IPS DF 19.7 (cell line): ENCODE measurements at regions not wholly inside any gene's neighbourhood (a gene's known extent, or its start where the extent isn't known, plus 50 kb on each side); places are given as distances from the start of the nearest gene placed in this dataset.
"Not testable (repeated sequence)": the region's sequence is repeated elsewhere in the genome, so short reads cannot be mapped to it uniquely, and the experiment has no call there.

ENCODE experiments used
- DNase-seq: peaks from one replicate; pipeline ENCODE4 v3.0.0-alpha.2; 2013; ENCODE audit warnings: low read depth, low spot score

- DNase-seq: no peak
Observed at GRCh38 chr20:12113468-12114371, 196.0 kb downstream of the BTBD3 start.

DNA sequence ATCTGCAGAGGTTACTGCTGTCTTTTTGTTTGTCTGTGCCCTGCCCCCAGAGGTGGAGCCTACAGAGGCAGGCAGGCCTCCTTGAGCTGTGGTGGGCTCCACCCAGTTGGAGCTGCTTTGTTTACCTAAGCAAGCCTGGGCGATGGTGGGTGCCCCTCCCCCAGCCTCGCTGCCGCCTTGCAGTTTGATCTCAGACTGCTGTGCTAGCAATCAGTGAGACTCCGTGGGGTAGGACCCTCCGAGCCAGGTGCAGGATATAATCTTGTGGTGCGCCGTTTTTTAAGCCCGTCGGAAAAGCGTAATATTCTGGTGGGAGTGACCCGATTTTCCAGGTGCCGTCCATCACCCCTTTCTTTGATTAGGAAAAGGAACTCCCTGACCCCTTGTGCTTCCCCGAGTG lies 211.4 kb downstream of the BTBD3 start:
- DNase-seq: not testable (repeated sequence)

DNA sequence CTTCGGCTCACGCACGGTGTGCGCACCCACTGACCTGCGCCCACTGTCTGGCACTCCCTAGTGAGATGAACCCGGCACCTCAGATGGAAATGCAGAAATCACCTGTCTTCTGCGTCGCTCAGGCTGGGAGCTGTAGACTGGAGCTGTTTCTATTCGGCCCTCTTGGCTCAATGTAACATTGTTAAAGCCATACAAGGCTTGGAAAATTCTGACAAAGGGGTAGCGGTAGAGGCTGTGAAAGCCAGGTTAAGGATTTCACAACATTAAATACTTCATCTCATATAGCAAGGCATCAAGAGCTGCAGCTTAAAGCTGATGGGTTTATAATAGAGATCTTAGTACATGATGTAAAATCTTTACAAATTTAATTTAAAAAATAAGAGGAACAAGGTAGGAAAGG lies 211.8 kb downstream of the BTBD3 start:
- DNase-seq: not testable (repeated sequence)

DNA sequence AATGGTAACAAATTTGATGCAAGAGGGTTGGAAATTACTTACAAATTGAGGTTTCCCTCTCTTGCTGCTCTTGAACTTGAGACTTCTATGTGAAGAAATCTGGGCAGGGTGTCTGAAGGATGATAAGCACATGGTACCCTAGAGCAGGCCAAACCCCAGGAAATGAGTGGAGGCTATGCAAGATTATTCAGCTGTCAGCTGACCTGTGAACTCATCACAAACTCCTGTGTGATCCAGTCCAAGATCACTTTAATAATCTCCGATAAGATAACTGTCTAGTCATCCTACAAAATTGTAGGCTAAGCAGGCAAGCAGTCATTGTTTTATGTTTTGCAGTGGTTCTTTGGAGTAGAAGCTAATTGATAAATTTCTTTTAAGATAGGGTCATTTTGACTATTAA lies 213.1 kb downstream of the BTBD3 start:
- no peak for DNase-seq

- no peak for DNase-seq
Observed at GRCh38 chr20:12133553-12133952, 215.9 kb downstream of the BTBD3 start.

DNA sequence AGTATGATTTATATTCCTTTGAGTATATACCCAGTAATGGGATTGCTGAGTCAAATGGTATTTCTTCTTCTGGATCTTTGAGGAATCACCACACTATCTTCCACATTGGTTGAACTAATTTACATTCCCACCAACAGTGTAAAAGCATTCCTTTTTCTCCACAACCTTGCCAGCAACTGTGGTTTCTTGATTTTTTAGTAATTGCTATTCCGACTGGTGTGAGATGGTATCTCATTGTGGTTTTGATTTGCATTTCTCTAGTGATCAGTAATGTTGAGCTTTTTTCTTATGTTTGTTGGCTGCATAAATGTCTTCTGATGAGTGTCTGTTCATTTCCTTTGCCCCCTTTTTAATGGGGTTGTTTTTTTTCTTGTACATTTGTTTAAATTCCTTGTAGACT lies 228.3 kb downstream of the BTBD3 start:
- DNase-seq: not testable (repeated sequence)

- no peak for DNase-seq
Observed at GRCh38 chr20:12152996-12153395, 235.3 kb downstream of the BTBD3 start.

GRCh38 chr20:12153628-12154027 lies 235.9 kb downstream of the BTBD3 start:
- DNase-seq: no peak

GRCh38 chr20:12156252-12156651 lies 238.6 kb downstream of the BTBD3 start:
- peak; percentile 9 for DNase-seq

- no peak for DNase-seq
Observed at GRCh38 chr20:12159261-12159660, 241.6 kb downstream of the BTBD3 start.

- DNase-seq: no peak
Observed at GRCh38 chr20:12161734-12162133, 244.0 kb downstream of the BTBD3 start.

DNA sequence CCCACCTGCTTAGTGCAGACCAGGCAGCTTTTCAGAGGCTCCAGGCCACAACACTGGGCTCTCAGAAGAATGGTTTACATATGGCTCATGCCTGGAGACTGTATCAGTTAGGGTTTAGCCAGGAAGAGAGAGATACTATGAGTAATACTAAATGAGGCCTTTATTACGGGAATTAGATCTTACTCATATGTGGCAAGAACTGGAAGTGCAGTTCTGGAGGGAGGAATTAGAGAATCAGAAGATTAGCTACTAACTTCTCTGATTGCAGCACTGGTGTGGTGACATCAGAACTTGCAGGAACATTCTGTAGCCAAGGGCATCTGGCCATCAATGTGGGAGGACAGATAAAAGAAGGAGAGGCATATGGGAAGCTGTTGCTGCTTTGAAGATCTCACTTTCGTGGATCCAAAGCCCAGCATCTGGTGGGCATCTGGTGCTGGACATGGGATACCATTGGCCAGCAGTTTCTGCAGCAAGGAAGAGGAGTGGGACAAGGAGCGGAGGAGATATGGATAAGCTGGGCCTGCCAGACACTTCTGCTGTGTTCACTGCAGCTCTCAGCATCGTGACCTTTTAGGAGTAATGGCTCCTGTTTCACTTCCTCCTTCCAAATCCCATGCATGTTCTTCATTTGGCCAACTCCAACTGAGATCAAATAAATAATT lies 248.5 kb downstream of the BTBD3 start:
- DNase-seq: no peak

GRCh38 chr20:12170406-12170805 lies 252.7 kb downstream of the BTBD3 start:
- DNase-seq: no peak

DNA sequence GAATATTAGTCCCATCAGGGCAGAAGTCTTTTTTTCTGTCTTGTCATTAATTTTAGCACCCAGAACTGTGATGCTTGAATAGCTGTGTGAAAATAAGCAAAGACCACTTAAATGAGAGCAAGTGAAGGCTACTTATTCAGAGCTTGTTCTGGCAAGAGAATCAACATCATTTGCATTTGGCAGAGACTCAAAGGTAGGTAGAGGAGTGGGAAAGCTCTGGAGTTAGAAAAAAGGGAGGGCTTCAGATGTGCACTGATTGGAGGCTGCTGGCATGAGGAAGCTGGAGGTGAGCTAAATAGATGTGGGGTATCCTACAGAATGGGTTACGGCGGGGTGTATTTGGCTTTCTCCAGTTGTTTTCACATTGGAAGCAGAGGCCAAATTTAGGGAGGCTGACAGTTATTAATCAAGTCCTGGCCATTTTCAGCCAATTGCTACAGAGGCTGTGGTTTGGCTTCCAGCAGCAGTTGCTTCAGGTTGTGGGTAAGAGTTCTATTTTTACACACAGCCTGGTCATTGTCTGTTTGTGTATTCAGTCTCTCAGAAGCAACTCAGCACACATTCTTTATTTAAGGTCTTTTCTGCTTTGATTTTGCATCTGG lies 254.3 kb downstream of the BTBD3 start:
- no peak for DNase-seq

- DNase-seq: no peak
Observed at GRCh38 chr20:12173347-12174012, 255.8 kb downstream of the BTBD3 start.

DNA sequence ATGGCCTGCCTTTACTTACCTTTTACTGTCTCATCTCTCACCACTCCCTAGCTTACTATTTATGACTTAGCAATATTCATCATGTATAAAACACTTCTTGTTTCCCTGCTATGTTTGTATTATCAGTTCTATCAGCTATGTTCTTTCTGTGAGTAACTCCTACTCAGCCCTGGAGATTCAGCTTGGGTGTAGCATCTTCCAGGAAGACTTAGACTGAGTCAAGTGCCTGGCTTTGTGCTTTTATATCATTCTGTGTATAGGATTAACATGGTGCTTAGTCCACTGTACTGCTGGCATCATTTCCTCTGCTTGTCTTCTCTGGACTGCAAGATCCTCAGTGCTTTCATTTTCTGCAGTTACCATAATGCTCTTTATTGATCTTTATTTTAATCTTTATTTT lies 257.8 kb downstream of the BTBD3 start:
- DNase-seq: no peak

DNA sequence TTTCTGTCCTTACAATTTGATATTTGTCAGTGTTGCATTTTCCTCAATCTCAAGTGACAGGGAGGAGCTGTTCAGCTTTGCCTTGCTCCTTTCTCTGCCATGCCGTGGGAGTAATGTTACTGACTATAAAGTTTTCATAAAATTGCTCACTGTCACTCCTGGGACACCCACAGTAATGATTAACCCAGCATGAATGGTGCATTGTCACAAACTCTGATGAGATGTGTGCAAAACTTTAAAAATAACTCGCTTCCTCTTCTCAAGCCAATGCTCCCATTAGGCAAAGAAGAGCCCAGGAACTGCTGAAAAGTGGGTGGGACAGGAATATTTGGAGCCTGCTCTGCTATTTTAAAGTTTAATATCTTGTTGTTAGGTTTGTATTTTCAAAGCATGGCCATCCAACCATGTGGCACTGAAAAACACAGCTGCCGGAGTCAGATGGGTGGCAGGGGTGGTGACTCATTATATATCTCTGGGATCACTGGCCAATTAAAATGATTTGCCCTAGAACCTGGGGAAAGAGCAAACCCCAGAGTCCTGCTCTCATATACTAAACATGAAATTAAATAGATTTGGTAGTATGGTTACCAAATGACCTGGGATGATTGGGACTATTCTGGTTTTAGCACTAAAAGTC lies 260.1 kb downstream of the BTBD3 start:
- DNase-seq: no peak

GRCh38 chr20:12179692-12180091 lies 262.0 kb downstream of the BTBD3 start:
- DNase-seq: no peak

DNA sequence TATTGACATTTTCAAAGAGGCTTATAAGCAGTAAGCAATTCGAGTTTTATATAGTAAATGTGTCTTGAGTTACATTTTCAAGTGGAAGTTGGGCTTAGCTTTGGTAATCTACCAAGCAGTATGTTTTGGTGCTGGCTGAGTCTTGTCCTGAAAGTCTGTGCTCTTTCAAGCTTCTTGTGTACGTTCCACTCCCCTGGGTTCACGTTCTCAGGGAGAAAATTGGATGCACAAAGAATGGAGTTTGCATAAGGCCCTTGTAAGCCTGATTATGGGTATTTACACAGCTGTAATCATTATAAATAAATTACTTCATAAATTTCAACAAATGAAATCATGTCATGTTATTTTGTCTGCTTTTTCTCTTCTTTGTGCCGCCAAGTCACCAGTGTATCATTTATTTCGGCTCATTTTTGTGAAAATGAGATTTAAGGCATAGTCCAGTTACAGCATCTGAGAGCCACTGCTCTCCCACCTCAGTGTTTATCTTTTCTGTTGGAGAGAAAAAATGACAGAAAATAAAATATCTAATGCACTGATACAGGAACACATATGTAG lies 262.5 kb downstream of the BTBD3 start:
- DNase-seq: no peak

GRCh38 chr20:12198281-12198680 lies 280.6 kb downstream of the BTBD3 start:
- no peak for DNase-seq

DNA sequence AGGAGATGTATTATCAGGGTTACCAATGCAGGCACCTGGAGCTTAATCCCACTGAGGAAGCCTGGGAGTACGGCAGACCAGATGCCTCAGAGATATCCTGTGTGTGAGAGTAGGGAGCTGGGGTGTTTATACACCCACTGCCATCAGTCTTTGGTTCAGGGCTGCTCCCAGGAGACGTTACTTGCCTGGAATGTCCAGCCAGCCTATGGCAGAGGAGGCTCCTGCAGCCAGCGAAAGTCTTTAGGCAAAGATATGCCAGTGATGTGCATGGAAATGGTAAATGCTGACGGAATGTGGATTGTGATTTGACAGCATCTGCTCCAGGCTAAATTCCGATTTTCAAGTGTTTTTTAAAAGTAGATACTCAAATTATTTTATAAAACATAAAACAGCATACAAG lies 282.0 kb downstream of the BTBD3 start:
- DNase-seq: no peak
